ENCODE measurements at regions not wholly inside any gene's neighbourhood (a gene's known extent, or its start where the extent isn't known, plus 50 kb on each side); places are given as distances from the start of the nearest gene placed in this dataset.
"Not testable (repeated sequence)": the region's sequence is repeated elsewhere in the genome, so short reads cannot be mapped to it uniquely, and the experiment has no call there.

DNA sequence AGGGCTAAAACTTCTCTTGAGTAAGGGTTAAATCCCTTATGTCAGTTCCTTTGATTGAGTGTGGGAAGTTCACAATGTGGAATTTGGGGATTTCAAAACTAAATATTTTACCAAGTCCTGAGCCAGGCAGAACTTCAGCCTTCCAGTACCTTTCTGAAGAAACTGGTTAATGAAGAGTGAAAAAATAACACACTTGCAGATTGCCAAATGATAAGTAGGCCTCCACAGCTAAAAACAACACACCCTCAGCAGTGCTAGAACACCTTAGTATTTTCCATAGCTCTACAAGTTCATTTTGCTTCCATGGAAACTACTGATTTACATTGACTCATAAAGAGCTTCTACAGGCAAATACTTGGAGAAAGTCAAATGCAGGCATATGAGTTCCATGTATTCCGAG lies 326.8 kb downstream of the ZNF674 start:
- DNase-seq: no peak

DNA sequence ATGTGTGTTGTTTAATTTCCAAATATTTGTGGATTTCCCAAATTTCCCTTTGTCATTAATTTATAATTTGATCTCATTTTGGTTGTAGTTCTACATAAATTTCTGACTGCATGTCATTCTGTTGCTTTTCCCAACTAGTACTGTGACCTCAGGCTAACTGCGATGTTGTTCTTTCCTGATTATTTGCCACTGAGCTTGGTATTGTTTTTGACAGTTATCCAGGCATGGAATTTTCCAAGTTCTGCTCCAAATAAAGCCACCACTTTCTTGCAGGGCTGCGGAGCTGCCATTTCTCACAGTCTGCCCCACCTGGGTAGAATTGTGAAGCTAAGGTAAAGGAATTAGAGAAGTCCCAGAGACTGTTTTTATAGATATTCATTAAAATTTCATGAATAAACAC lies 328.8 kb downstream of the ZNF674 start:
- DNase-seq: no peak

DNA sequence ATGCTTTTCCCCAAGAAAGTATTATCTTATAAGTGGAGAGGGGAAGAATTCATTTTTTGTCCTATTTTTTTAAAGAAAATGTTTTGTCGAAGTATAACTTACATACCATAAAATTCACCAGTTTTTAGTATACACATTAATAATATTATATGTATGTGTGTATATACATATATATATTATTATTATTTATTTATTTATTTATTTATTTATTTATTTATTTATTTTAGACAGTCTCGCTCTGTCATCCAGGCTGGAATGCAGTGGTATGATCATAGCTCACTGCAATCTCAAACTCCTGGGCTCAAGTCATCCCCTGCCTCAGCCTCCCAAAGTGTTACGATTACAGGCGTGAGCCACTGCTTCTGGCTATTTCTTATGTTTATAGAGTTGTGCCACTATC lies 334.1 kb downstream of the ZNF674 start:
- no peak for DNase-seq

DNA sequence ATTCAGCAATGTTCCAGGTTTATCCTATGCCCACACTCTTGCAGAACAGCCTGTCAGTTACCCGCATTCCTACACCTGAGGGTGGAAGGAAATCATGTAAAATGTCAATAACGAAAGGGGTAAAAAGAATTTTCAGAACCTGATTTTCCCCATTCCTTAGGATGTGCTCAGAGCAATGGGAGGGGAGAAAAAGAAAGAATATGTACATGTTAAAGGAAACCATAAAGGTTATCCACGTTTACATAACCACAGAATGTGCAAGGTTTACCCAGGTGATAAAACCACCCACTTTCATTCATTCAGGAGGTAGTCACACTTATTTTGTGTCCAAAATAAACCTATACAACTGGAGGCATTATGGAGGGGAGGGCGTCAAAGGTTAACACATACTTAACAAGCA lies 335.5 kb downstream of the ZNF674 start:
- DNase-seq: no peak

DNA sequence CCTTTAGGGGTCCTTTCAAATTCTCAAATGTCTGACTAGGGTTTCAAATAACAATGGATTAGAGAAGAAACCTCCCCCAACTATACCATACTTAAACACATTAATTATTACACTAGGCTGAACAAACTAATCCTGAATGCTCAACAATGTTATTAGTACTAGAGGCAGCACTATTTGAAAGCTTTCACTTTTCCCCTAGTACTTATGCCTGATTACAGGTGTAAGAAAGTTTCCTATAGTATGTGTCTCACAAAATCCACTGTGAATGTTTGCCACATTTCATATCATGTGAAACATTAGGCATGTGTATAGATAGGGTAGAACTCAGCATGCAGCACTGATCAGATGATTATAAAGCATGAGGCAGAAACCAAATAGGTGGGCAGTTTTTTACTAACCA lies 336.2 kb downstream of the ZNF674 start:
- no peak for DNase-seq

DNA sequence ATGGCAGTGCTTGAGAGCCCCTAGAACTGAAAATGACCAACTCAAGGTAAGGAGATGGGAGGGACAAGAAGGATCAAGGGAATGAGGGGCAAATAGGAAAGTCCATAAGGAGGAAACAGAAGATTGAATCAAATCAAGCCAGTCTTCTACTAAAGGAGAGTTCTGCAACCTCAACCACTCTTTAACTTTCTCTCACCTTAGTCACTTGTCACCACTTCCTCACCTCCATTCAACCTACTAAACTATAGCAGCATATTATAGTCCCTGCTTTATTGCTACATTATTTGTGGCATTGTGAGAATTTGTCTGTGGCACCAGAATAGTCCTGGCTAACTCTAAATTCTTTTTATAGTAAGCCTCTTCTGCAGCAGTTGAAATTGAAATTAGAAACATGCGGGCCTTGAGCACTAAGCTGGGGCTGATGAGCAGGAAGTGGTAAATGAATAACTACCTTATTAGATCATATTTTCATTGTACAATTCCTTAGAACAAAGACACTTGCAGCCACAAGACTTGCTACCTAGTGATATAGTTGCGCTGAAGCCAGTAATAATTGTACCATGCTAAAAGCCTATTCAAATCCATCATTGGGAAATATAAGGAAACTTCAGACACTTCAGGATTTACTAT lies 336.9 kb downstream of the ZNF674 start:
- no peak for DNase-seq

DNA sequence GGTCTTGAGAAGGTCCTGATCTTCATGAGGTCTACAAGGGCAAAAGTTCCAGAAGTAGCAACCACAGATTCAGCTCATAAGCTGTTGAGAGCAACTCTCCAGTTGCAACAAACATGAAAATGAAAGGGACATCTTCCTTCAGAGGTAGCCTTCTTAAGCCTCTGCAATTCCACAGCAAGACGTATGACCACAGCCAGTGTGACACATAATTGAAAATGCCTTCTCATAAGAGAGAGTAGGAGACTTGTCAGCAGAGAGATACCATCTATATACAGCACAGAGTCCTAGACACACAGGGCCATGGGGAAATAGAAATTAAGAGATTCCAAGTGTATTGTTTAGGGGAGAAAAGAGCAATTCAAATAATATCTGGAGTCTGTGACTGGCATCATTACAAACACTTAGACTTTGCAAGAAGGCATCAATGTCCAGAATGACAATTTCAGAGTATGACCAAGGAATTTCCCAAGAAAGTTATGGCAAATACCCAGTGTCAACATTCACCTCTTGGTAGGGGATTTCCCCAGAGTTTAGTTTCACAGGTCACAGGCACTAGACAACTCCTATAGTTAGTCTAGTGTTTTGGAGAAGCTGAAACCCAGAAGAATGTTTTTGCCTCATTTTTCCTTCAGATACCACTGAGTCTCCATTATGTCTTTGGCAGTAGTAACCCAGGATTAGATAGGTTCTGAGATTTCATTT lies 340.3 kb downstream of the ZNF674 start:
- no peak for DNase-seq

DNA sequence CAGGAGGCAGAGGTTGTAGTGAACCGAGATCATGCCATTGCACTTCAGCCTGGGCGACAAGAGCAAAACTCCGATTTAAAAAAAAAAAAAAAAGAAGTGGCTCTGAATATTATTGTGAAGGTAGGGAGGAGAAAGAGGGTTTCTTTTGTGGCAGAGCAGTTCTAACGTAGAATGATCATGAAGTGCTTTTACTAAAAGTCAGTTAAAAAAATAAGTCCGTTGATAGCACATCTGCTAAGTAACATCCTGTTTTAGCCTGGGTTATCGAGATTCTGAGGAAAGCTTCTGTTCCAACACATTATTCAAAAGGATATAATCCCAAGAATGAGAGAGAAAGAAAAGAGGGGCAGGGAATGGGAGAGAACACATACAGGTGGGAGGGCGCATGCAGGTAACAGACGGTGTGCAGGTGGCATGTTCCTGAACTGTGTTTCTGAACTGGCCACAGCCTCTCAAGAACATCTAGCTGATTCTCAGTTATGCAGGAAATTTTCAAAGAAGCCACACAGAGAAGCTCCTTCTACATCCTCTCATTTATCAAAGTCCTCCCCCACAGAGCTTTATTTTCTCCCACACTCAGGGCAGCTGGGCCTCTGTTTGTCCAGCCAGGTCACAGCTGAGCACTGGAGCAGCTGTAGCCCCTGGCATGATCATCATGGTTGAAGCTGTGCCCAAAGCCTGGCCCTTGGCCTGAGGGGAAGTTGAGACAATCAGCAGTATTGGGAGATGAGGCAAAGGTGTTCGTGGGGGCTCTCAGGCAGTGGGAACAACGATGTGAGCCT lies 342.3 kb downstream of the ZNF674 start:
- DNase-seq: no peak

DNA sequence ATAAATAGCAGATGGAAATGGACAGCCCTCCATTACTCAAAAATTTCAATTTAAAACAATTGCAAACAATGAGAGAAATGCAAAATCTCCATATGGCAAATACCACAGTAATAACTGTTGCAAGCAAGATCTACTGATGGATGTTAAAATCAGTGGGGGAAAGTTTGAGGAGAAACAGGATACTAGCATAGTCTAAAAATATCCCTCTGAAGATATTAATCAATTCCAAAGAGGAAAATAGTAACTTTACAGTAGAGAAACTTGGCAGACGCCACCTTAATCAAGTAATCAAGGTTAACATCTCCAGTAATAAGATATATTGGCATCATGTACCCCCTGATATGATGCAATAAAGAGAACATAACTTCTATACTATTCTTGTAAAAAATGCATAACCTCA lies 344.8 kb downstream of the ZNF674 start:
- DNase-seq: no peak

DNA sequence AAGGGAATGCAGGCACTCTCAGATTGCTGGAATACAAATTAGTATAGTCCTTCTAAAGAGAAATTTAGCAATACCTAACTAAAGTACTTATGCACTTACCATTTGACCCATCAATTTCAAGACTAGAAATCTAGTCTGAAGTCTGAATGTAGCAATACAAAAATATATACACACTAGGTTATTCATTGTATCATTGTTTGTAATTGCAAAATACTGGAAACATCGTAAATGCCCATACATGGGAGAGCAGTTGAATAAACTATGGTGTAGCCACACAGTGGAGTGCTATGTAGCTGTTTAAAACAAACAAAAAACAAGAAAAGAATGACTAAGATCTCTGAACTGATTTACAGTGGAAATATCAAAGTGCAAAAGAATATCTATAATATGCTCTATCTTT lies 346.4 kb downstream of the ZNF674 start:
- no peak for DNase-seq

DNA sequence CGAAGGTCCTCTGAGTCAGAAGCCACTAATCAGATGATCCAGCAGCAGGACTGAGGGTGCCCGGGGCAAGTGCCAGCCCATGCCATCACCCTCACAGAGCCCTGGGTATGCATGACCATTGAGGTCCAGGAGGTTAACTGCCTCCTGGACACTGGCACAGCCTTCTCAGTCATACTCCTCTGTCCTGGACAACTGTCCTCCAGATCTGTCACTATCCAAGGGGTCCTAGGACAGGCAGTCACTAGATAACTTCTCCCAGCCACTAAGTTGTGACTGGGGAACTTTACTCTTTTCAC lies 358.5 kb downstream of the ZNF674 start:
- DNase-seq: not testable (repeated sequence)

DNA sequence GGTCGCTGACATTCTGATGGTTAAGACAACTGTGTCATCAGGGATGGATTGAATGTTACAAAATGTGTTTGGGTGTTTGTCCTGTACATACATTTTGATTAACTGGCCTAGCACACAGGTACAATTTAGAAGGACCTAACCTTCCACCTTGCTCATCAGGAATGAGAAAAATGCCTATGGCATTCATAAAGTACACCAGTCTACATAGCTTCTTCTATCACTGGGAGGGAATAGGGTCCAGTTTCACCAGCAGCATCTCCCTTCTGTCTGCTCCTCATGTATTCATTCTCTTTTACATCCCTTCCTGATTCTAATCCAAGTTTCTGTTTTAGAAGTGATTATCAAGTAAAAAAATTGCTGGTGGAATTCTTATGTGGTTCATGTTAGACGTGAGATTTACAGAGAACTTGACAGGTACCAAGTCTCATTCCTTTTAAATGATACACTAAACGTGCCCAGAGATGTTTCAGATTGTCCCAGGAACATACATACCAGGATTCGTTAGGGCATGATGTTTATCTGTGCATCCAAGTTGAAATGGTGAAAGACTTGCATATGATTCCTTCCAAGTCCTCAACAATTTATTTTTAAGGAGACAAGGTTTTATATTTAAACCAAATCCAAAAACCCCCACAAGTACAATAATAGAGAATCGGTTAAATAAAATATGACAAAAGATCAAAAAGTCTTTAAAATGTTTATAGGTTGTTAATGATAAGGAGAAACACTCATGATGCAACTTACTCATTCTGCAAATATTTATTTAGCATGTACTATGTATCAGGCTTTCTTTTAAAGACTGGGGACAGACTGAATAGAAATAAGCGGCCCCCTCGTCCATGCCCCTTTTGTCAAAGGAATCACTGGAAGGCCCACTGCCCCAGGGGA lies 359.1 kb downstream of the ZNF674 start:
- no peak for DNase-seq

DNA sequence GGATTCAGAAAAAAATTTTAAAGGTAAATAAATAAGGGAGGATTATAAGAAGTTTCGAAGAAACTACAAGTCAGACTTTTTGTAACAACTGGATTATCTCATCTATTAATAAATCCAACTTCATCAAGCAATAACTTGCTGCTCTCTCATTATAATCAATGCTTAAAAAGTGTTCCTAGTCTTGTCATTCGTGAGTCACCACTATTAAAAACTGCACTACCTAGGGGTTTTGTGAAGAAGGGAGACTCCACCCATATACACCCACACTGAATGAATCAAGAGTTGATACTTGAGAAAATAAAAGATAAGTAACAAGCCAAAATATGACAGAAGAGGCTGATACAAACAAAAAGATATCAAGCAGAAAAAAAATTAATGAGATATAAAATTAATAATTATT lies 360.5 kb downstream of the ZNF674 start:
- no peak for DNase-seq

DNA sequence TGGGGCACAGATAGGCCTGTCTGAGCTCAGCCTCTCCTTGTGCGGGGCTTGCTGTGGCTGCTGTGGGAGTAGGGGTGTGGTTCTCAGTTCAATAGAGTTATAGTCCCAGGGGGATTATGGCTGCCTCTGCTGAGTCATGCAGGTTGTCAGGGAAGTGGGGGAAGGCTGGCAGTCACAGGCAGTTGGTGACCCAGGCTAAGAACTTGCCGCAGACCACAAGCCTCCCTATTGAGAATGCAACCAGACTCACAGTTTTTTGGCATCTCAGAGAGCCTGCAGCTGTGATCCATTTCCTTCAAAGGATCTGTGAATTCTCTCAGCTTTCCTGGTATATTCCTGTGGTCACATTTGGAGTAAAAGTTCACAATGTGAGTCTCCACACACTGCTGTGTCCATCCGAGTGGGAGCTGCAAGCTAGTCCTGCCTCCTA lies 364.9 kb downstream of the ZNF674 start:
- DNase-seq: no peak

DNA sequence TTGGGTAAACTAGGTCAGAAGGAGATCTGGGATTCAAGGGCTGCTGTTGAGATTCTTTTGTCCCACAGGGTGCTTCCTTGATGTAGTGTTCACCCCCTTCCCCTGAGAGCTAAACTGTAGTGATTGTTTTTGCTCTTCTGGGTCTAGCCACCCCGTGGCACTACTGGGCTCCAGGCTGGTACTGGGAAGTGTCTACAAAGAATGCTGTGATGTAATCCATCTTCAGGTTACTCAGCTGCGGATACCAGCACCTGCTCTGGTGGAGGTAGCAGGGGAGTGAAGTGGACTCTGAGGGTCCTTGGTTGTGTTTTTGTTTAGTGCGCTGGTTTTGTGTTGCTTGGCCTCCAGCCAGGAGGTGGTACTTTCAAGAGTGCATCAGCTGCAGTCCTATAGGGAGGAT lies 365.5 kb downstream of the ZNF674 start:
- DNase-seq: no peak

DNA sequence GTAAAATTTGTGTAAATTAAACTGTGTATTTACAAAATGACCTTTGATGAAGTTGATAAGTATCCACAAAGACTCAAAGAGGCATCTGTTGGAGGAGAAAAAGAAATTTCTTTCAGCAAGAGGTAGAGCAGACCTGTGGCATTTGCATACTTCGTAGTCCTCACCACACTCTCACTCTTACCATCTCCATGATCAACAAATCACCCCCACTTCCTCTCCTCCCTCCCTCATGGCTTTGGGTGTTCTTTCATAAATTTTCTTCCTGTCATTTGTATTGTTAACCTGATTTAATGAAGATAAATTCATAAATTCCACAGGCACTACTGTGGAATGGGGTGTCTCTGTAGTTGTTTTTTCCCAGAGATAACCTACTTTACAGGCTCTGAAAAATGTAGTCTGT lies 366.5 kb downstream of the ZNF674 start:
- no peak for DNase-seq

DNA sequence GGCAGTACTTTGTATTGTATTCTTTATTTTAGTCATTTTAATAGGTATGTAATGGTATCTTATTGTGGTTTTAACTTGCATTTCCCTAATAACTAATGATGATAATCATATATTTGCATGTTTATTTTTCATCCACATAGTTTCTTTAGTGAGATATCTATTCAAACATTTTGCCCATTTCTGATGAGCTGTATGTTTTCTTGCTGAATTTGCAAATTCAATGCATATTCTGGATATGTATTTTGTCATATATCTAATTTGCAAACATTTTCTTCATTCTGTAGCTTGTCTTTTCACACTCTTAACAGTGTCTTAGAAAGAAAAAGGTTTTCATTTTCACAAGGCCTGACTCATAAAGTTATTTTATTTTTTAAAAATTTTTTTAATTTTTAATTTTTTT lies 372.1 kb downstream of the ZNF674 start:
- no peak for DNase-seq

DNA sequence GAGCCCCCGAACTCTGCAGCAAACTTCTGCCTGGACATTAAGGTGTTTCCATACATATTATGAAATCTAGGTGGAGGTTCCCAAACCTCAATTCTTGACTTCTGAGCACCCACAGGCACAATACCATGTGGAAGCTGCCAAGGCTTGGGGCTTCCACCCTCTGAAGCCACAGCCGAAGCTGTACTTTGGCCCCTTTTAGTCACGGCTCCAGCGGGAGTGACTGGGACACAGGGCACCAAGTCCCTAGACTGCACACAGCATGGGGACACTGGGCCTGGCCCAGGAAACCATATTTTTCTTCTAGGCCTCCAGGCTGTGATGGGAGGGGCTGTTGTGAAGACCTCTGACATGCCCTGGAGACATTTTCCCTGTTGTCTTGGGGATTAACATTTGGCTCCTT lies 373.8 kb downstream of the ZNF674 start:
- DNase-seq: not testable (repeated sequence)

DNA sequence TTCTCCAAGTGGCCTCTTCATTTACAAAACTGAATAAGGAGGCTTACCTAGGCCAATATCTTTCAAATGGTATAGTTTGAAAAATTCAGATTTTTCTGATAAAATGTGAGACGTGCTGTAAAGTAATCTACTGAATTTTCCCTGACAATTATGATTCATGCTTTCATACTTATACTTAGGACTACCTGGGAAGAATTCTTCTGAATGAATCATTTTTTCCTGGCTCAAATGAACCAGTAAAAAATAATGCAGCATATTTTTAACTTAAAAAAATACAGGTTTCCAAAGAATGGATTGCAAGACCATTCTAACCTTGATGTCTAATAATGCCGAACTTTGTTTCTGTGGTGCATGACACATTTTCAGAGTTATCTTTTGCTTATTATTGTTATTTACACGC lies 375.4 kb downstream of the ZNF674 start:
- DNase-seq: no peak

DNA sequence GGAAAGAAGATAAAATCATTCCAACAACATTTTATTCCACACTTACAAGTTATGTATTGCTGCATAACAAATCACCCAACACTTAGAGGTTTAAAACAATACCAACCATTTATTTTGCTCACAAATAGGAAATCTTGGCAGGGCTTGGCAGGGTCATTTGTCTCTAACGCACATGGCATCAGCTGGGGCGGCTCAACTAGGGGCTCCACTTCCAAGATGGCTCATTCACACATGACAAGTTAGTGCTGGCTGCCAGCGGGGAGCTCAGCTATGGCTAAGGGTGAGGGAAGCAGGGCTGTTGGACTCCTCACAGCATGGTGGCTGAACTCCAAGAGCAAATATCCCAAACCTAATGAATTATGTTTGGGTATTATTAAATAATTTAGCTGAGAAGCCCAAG lies 377.0 kb downstream of the ZNF674 start:
- no peak for DNase-seq

DNA sequence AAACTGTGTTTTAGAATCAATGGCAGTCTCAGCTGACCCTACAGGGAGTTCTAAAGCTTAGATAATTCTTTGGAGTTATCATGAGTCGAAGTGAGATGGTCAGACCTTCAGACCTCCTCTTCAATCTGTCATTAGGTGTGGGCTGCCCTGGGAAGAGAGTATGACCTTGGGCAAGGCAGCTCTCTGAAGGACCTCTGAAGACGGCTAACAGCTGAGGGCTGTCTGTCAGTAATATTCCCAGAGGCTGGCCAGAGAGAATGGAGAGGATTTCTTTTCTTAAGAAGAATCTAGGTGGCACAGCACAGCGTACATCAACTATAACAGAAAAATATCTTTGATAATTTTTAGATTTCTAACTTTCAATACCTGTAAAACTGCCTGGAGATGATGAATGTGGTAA lies 379.4 kb downstream of the ZNF674 start:
- DNase-seq: no peak

DNA sequence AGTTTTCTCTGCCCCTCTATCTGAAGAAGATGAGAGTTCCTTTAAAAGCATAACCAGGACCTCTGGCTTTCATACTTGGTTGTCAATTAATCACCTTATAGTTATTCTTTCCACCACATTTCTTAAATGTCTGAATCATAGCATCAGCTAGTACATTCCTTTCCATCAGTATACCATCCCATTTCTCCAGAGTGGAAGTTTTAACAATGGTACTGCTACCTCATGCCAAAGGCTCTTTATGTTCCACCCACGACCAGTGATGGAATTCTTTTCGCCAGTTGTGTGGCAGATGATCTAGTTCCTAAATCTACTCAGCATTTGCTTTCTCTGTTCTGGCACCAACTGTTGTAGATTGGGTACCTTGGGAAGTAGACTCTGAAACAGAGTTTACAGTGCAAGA lies 379.8 kb downstream of the ZNF674 start:
- no peak for DNase-seq

DNA sequence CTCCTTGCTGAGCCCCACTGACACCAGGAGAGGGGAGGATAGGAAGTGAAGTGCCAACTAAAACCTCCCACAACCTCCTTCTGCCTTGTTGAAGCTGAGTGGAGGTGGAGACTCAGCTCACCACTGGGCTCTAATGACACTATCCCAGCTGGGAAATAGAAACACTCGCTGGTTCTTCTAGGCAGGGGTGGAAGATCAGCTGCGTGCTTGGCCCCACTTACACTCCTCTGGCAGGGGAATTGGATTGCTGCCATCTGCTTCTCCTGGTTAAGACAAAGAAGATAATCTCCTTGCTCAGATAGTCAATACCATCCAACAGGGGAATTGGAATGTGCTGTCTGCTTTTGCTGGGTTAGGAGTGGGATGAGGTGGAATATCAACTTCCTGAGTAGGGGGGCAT lies 392.5 kb downstream of the ZNF674 start:
- DNase-seq: no peak
